NCI-H2227 (cell line): ENCODE measurements at regions not wholly inside any gene's neighbourhood (a gene's known extent, or its start where the extent isn't known, plus 50 kb on each side); places are given as distances from the start of the nearest gene placed in this dataset.

Experiments used
- DNase-seq: peaks from one replicate; lab custom pipeline; 2025; ENCODE audit not compliant: unreplicated experiment; lab: John Stamatoyannopoulos, UW

GRCh38 chr14:79967001-79967400, 244.3 kb downstream of the DIO2 start:
- no peak for DNase-seq

- no peak for DNase-seq
Measured at GRCh38 chr14:79965896-79966295, 245.4 kb downstream of the DIO2 start.

GRCh38 chr14:79961197-79961596, 250.1 kb downstream of the DIO2 start:
- DNase-seq: no peak

- DNase-seq: no peak
Measured at GRCh38 chr14:79960288-79960687, 251.0 kb downstream of the DIO2 start.

DNA sequence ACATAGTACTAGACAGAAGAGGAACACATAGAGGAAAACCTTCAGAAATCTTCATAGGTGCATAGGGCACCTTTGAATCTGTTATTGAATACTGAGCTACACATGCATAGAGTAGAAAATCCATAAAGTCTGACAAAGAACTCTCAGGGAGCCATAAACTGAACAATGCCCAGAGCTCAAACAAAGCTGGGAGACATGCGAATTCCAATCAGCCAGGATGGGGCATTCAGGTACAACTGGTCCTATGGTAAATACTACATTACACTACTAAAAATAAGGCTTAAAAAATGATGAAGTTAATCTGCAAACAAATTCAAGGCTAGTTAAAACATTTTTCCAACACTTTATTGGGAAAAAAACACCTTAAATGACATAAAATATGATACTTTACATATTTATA, 259.7 kb downstream of the DIO2 start:
- DNase-seq: no peak

- no peak for DNase-seq
Measured at GRCh38 chr14:79949906-79950305, 261.4 kb downstream of the DIO2 start.

- DNase-seq: peak; percentile 28
Measured at GRCh38 chr14:79947440-79948054, 263.8 kb downstream of the DIO2 start.

DNA sequence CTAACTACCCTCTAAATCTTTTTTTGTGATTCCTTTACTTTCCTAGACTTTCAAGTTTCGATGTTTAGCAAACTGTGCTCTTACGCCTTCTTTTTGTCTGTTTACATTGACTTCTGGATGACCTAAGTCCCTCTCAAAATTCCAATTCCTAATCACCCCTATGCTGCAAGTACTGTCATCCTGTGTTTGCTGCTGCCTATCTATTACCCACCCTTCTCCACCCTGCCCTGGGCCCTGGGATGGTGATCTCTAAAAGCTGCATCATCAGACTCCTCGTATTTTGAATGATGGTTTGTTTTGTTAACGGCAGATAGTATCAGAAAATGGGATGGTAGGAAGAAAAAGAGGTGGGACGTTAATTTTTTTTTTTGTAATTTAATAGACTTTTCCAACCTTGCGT, 272.1 kb downstream of the DIO2 start:
- DNase-seq: no peak

GRCh38 chr14:79938185-79938584, 273.1 kb downstream of the DIO2 start:
- no peak for DNase-seq

DNA sequence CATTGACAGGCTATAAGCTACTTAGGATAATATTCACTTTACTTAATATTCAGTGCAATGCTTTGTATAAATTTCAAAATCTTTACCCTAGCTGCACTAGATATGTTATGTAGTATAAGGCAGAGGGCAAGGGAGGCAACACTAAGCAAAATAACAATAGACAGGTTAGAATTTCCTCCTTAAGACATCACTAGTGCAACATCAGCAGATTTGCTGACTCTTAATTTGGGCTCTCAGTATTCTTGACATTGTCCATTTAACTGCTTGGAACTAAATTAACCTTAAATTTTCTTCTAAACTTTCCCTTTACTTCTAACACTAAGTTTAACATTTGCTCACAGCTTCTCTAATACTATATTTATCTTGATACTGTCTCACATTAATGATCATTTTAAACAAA, 273.9 kb downstream of the DIO2 start:
- DNase-seq: no peak

GRCh38 chr14:79924551-79924950, 286.8 kb downstream of the DIO2 start:
- no peak for DNase-seq

DNA sequence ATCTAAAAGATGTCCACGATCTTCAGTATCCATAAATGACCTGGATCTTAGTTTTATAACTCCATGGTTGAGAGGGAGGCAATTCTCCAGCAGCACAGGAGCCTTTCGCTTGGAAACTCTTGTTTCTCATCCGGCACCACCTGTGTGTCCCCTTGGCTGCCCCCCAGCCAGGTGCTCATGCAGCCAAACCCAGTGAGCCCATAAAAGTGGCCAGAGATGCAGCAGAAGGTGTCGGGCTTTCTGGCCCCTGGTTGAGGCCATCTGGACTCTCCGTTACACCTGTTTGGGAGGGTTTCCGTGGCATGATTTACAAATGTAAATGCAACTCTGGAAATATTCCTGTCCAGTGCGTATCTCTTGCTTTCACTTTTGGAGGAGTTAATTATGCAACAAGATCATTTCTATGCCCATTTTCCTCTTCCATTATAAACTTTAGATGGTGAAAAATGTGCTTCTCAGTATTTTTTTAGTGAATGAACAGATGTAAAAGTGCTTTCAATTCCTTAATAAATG, 291.1 kb downstream of the DIO2 start:
- no peak for DNase-seq
